NCI-H226 (cell line): ENCODE measurements at regions not wholly inside any gene's neighbourhood (a gene's known extent, or its start where the extent isn't known, plus 50 kb on each side); places are given as distances from the start of the nearest gene placed in this dataset.
"Not testable (repeated sequence)": the region's sequence is repeated elsewhere in the genome, so short reads cannot be mapped to it uniquely, and the experiment has no call there.

Experiments
- DNase-seq: peaks from one replicate; pipeline ENCODE4 v3.0.0-alpha.2; 2015

- DNase-seq, result no peak
Observed at GRCh38 chr2:17249249-17249648, 269.0 kb downstream of the RAD51AP2 start.

DNA sequence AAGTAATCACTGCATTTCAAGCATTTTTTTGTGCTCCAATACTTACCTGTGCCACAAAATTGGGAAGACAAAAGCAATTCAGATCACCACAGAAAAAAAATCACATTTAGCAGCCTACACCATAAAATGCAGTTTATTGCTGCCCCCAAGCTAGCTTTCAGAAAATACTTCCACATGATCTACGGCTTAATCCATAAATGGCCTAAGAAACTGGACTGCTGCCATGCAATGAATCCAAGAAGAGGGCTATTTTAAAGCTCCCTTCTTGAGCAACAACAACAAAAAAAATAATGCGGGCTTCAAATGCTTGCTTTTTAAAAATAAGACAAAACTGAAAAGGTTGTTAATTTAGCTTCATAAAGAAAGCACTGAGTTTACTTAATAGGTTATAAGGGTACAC lies 272.3 kb downstream of the RAD51AP2 start:
- DNase-seq, result no peak

- DNase-seq, result no peak
Observed at GRCh38 chr2:17242813-17243485, 275.3 kb downstream of the RAD51AP2 start.

DNA sequence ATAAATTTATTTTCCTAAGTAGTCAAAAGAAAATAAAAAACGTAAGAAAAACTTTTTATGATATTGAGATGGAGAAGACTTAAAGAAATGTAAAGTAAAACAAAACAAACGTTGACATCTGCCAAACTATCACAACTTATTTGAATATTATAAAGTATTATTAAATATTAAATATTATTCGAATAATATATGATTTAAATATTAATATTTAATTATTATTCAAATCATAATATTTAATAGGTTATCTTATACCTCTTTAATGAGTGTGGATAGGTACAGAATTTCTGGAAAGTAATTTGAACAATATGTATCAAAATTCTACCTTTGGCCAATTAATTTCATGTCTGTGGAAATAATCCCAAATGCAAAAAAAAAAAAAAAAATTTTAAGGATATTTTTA lies 278.7 kb downstream of the RAD51AP2 start:
- no peak for DNase-seq

DNA sequence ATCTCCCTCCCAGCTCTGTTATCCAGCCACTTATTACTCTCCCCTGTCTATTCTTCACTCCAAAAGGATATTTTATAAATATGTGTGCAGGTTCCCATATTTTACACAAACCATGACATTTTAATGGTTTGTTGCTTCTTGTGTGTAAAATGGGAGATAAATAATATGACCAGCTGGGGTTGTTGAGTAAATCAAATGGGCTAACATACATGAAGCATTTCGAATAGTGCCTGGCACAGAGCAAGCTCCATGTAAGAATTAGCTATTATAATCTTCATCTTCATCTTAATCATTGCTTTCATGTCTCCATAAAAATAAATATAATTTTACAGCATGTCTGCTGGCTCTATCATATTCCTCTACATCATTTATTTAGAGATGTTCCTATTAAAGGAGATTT lies 283.1 kb downstream of the RAD51AP2 start:
- no peak for DNase-seq

DNA sequence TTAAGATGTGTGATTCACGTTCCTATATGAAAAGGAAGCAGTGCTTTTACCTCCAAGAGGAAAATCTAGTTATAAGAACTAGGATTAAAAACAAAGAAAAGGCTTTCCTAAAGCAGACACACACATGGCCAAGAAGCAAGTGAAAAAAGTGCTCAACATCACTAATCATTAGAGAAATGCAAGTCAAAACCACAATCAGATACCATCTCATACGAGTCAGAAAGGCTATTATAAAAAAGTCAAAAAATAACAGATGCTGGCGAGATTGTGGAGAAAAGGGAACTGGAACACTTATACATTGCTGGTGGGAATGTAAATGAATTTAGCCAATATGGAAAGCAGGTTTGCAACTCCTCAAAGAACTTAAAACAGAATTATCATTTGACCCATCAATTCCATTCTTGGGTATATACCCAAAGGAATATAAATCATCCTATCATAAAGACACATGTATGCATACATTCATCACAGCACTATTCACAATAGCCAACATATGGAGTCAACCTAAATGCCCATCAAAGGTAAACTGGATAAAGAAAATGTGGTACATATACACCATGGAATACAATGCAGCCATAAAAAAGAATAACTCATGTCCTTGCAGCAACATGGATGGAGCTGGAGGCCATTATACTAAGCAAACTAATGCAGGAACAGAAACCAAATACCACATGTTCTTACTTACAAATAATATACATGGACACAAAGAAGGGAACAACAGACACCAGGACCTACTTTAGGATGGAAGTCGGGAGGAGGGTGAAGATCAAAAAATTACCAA lies 285.3 kb downstream of the RAD51AP2 start:
- no peak for DNase-seq

- DNase-seq, result no peak
Observed at GRCh38 chr2:17231394-17231965, 286.8 kb downstream of the RAD51AP2 start.

DNA sequence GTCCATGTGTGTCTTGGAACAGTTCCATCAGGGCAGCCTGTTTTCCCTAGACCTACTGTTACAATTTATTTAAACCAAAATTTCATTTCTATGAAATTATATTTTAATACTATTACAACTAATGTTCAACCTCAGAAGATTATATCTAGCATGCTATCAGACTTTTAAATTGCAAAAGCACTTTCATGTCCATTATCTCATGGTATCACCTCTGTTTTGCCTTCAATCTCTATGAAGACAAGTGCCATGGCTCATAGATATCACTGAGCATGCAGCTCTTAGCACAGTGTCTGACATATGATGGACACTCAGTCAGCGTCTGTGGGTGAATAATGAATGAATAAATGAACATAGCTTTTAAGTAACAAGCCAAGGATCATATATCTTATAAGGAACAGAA lies 288.8 kb downstream of the RAD51AP2 start:
- no peak for DNase-seq

DNA sequence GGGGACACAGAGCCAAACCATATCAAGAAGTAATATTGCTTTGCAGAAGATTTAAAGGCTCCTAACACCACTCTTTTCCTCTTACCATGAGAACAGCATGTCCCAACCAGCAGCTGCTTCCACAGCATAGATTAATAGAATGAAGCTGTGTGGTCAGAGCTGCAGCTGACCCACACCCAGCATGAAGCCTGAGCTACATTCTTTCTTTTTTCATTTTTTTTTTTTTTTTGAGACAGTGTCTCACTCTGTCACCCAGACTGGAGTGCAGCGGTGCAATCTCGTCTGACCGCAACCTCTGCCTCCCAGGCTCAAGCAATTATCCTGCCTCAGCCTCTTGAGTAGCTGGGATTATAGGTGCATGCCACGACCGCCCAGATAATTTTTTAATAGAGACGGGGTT lies 289.8 kb downstream of the RAD51AP2 start:
- no peak for DNase-seq

GRCh38 chr2:17227856-17228255 lies 290.4 kb downstream of the RAD51AP2 start:
- no peak for DNase-seq

DNA sequence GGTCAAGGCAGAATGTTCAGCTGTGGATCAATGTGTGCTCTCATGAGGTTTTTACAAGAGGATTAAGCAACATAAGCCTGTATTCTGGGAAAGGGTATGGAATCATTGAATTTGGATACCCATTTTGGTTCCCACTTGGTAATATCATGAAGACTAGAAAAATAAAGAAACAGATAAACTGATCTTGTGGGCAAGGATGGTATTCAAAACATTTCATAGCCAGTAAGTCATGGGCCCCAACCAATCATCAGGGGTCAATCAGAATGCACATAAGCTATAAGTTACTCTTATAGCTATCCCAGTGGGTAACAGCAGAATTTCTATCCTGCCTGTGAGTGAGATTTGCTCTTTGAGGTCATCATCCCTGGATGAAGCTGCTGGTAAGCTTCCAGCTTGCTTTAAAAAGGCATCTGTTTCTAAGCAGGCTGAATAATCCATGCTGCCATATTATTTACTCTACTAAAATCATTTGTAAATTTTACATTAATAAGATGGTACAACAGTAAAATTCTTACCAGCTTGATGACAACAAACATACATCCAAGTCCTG lies 291.2 kb downstream of the RAD51AP2 start:
- no peak for DNase-seq

- no peak for DNase-seq
Observed at GRCh38 chr2:17223211-17223610, 295.0 kb downstream of the RAD51AP2 start.

DNA sequence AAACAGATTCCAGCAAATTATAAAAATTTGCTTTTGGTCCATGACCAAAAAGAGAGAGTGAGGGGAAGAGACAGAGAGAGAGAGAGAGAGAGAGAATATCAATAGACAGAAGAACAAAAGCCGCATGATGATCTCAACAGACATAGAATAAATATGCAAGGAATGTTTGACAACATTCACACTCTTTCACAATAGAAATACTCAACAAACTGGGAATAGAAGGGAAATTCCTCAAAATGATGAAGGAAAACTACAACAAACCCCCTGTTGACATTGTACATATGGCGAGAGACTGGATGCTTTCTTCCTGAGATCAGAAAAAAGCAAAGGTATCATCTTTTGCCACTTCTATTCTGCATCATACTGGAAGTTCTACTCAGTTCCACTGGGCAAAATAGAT lies 309.7 kb downstream of the RAD51AP2 start:
- DNase-seq, result no peak

- no peak for DNase-seq
Observed at GRCh38 chr2:17206771-17207170, 311.5 kb downstream of the RAD51AP2 start.

DNA sequence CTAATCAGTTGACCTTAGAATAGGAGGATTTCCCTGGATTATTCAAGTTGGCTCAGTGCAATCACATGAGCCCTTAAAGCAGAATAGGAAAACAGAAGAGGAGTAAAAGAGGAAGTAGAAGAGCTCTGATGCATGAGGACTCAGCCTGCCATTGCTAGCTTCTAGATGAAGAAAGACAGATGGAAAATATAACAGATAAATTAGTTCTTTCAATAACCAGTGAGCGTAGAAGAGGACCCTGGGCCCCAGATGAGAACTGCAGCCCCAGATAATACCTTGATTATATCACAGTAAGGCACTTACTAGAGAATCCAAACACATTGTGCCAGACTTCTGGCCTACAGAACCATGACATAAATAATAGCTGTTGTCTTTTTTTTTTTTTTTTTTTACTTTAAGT lies 314.0 kb downstream of the RAD51AP2 start:
- DNase-seq, result not testable (repeated sequence)

GRCh38 chr2:17202628-17203027 lies 315.6 kb downstream of the RAD51AP2 start:
- not testable (repeated sequence) for DNase-seq

DNA sequence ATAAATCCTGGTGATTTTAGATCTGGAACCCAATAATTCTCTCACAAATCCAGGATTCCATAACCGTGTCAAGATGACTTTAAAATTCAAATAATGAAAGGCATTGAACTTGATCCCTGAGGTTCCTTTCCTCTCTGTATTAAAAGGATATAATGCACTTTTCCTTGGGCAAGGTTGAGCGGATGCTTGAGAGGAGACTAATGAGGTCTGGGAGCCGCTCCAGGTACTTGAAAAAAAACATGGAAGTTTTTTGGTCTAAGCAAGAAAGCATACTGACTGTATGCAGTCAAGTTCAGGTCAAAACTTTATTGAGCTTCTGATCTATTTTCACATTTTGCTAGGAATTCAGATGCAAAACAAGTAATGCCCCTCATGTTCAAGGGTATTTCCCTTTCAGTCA lies 318.5 kb downstream of the RAD51AP2 start:
- no peak for DNase-seq

- no peak for DNase-seq
Observed at GRCh38 chr2:17196380-17196779, 321.9 kb downstream of the RAD51AP2 start.

DNA sequence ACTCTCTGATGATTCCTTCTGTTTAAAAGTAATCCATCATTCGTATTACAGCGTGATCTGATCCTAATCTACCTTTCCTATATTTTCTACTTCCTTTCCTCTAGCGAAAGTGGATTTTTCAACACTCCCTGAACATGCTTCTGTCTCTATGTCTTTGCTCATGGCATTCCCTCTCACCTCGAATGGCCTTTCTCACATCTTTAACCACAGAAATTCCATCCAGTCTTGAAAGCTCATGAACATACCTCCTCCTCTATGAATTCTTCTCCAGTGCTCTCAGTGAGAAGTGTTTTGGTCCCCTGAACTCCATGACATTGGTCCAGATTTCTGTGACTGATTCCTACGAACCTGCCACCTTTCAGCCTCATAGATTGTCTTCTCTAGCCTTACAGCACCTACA lies 323.2 kb downstream of the RAD51AP2 start:
- no peak for DNase-seq

DNA sequence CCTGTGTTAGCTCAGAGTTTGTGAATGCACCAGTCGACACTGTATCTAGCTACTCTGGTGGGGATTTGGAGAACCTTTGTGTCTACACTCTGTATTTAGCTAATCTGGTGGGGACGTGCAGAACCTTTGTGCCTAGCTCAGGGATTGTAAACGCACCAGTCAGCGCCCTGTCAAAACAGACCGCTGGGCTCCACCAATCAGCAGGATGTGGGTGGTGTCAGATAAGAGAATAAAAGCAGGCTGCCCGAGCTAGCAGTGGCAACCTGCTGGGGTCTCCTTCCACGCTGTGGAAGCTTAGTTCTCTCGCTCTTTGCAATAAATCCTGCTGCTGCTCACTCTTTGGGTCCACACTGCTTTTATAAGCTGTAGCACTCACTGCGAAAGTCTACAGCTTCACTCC lies 324.2 kb downstream of the RAD51AP2 start:
- DNase-seq, result no peak

GRCh38 chr2:17193433-17193890 lies 324.8 kb downstream of the RAD51AP2 start:
- DNase-seq, result not testable (repeated sequence)

GRCh38 chr2:17191223-17191622 lies 327.0 kb downstream of the RAD51AP2 start:
- DNase-seq, result no peak

GRCh38 chr2:17190527-17190926 lies 327.7 kb downstream of the RAD51AP2 start:
- no peak for DNase-seq

DNA sequence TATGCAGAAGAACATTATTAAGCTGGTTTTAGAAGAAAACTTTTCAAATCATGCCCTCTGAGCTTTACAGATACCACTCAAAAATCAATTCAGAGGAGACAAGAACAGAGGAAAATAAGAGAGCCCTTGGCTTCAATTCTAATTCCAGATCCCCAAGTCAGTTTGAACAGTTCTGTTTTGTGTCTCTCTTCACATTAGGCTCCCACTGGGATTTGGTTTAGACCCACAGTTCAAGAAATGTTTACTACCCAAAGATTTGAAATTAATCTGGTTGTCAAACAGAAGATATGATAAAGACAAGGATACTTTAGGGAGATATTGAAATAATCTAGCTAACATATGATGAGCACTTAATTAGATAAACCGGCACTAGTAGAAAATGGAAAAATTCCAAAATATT lies 329.5 kb downstream of the RAD51AP2 start:
- DNase-seq, result no peak
